SU-DHL-6 (cell line): ENCODE measurements at regions not wholly inside any gene's neighbourhood (a gene's known extent, or its start where the extent isn't known, plus 50 kb on each side); places are given as distances from the start of the nearest gene placed in this dataset.

Experiments
- H2AFZ ChIP-seq: fragments of 200-600 bp; sonication (generic); 2 replicates; pipeline ENCODE4 v1.6.1; 2014; ENCODE audit warnings: low read depth, mild to moderate bottlenecking, moderate library complexity, mixed read lengths, antibody characterized with exemption, low read length; ENCODE audit not compliant: severe bottlenecking
- H3F3A ChIP-seq: fragments of 200-600 bp; shearing (Covaris generic); 2 replicates; pipeline ENCODE4 v1.6.0; 2016; ENCODE audit warnings: antibody characterized with exemption, mild to moderate bottlenecking; ENCODE audit not compliant: insufficient read depth
- H3K27ac ChIP-seq: fragments of 200-600 bp; sonication (generic); 2 replicates; pipeline ENCODE4 v1.5.1; 2016; ENCODE audit warnings: low read depth, mild to moderate bottlenecking, low read length, moderate library complexity, mixed read lengths
- H3K27me3 ChIP-seq: fragments of 200-600 bp; sonication (generic), shearing (Covaris generic); 2 replicates; pipeline ENCODE4 v1.6.0; 2014; ENCODE audit warnings: mild to moderate bottlenecking, low read length
- H3K36me3 ChIP-seq: fragments of 200-600 bp; sonication (generic); 2 replicates; pipeline ENCODE4 v1.6.1; 2014; ENCODE audit warnings: mild to moderate bottlenecking, low read length, mixed read lengths
- H3K4me2 ChIP-seq: fragments of 300-600, 200-600 bp; shearing (Covaris generic), sonication (generic); 2 replicates; pipeline ENCODE4 v1.6.0; 2014; ENCODE audit warnings: low read length, low read depth, mild to moderate bottlenecking; ENCODE audit not compliant: poor library complexity, severe bottlenecking
- H3K4me3 ChIP-seq: fragments of 200-600 bp; sonication (generic); 2 replicates; pipeline ENCODE4 v1.5.1; 2014; ENCODE audit warnings: antibody characterized with exemption, low read length, mild to moderate bottlenecking, mixed read lengths; ENCODE audit not compliant: insufficient read depth, poor library complexity, severe bottlenecking
- H3K79me2 ChIP-seq: fragments of 200-600 bp; sonication (generic); 2 replicates; pipeline ENCODE4 v1.6.1; 2014; ENCODE audit warnings: mild to moderate bottlenecking, low read length, moderate library complexity; ENCODE audit not compliant: insufficient read depth
- H3K9ac ChIP-seq: fragments of 200-600 bp; sonication (generic); 2 replicates; pipeline ENCODE4 v1.7.0; 2014; ENCODE audit warnings: mild to moderate bottlenecking, low read length
- H3K9me2 ChIP-seq: fragments of 200-600 bp; sonication (generic); replicated peaks from 2 replicates; pipeline ENCODE4 v1.6.1; 2014; ENCODE audit warnings: low read length; ENCODE audit not compliant: insufficient read depth
- H3K9me3 ChIP-seq: fragments of 200-600 bp; sonication (generic); 2 replicates; pipeline ENCODE4 v1.6.1; 2014; ENCODE audit warnings: low read length, mixed read lengths; ENCODE audit not compliant: insufficient read depth
- H4K20me1 ChIP-seq: fragments of 200-600 bp; sonication (generic); 2 replicates; pipeline ENCODE4 v1.6.1; 2014; ENCODE audit warnings: low read depth, mild to moderate bottlenecking, antibody characterized with exemption, low read length, moderate library complexity, mixed read lengths
- EZH2phosphoT487 ChIP-seq: fragments of 200-600 bp; sonication (generic), shearing (Covaris generic); conservative IDR thresholded peaks from 2 replicates; pipeline ENCODE4 v1.6.1; 2018; ENCODE audit warnings: mild to moderate bottlenecking, antibody characterized with exemption, low read length, moderate library complexity, mixed read lengths
- TF ChIP-seq, protein P1 (sequence below): fragments of 200-600 bp; sonication (generic); IDR thresholded peaks from one replicate; pipeline ENCODE4 v1.5.1; 2017; ENCODE audit warnings: antibody characterized with exemption, mild to moderate bottlenecking, low read length, moderate library complexity; ENCODE audit not compliant: insufficient read depth, poor library complexity, severe bottlenecking

- H3K27ac ChIP-seq = no peak overlapping the region
- no peak overlapping the region for H3K9ac ChIP-seq
- H2AFZ ChIP-seq = no peak overlapping the region
- no peaks in the 10 kb centered on the region for H3K36me3 ChIP-seq
- no peak overlapping the region for H3K4me2 ChIP-seq
- no peaks in the 10 kb centered on the region for H4K20me1 ChIP-seq
- no peak overlapping the region for H3K4me3 ChIP-seq
- no peak for TF ChIP-seq EZH2phosphoT487
- TF ChIP-seq, protein P1, sequence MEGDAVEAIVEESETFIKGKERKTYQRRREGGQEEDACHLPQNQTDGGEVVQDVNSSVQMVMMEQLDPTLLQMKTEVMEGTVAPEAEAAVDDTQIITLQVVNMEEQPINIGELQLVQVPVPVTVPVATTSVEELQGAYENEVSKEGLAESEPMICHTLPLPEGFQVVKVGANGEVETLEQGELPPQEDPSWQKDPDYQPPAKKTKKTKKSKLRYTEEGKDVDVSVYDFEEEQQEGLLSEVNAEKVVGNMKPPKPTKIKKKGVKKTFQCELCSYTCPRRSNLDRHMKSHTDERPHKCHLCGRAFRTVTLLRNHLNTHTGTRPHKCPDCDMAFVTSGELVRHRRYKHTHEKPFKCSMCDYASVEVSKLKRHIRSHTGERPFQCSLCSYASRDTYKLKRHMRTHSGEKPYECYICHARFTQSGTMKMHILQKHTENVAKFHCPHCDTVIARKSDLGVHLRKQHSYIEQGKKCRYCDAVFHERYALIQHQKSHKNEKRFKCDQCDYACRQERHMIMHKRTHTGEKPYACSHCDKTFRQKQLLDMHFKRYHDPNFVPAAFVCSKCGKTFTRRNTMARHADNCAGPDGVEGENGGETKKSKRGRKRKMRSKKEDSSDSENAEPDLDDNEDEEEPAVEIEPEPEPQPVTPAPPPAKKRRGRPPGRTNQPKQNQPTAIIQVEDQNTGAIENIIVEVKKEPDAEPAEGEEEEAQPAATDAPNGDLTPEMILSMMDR = no peak
- no peaks in the 10 kb centered on the region for H3K9me3 ChIP-seq
- H3K27me3 ChIP-seq = no peaks in the 10 kb centered on the region
- no peaks in the 10 kb centered on the region for H3K79me2 ChIP-seq
- H3F3A ChIP-seq = no peaks in the 10 kb centered on the region
- no peaks in the 10 kb centered on the region for H3K9me2 ChIP-seq
These were observed 236.8 kb upstream of the MARCKS start for GRCh38 chr6:113620386-113620785.

GRCh38 chr6:113622254-113622653, 234.9 kb upstream of the MARCKS start:
- TF ChIP-seq EZH2phosphoT487 = no peak
- TF ChIP-seq, protein P1 = no peak
- H3K27ac ChIP-seq = no peak overlapping the region
- no peaks in the 10 kb centered on the region for H3K79me2 ChIP-seq
- H3K9me2 ChIP-seq = no peaks in the 10 kb centered on the region
- H3K9ac ChIP-seq = no peak overlapping the region
- no peak overlapping the region for H3K4me2 ChIP-seq
- H3K27me3 ChIP-seq = no peaks in the 10 kb centered on the region
- no peak overlapping the region for H3K4me3 ChIP-seq
- H3K36me3 ChIP-seq = no peaks in the 10 kb centered on the region
- no peaks in the 10 kb centered on the region for H3K9me3 ChIP-seq
- no peak overlapping the region for H2AFZ ChIP-seq
- H4K20me1 ChIP-seq = no peaks in the 10 kb centered on the region
- no peaks in the 10 kb centered on the region for H3F3A ChIP-seq

- no peaks in the 10 kb centered on the region for H3K9me2 ChIP-seq
- no peak overlapping the region for H2AFZ ChIP-seq
These were observed 234.0 kb upstream of the MARCKS start for GRCh38 chr6:113623129-113623528.

More at GRCh38 chr6:113623129-113623528, 234.0 kb upstream of the MARCKS start:
- TF ChIP-seq EZH2phosphoT487 = no peak
- TF ChIP-seq, protein P1 = no peak
- H3K79me2 ChIP-seq = no peaks in the 10 kb centered on the region
- no peaks in the 10 kb centered on the region for H3K9me3 ChIP-seq
- no peak overlapping the region for H3K4me3 ChIP-seq
- H3K4me2 ChIP-seq = no peak overlapping the region
- no peaks in the 10 kb centered on the region for H3K36me3 ChIP-seq
- H4K20me1 ChIP-seq = no peaks in the 10 kb centered on the region
- H3F3A ChIP-seq = no peaks in the 10 kb centered on the region
- H3K27ac ChIP-seq = no peak overlapping the region
- no peak overlapping the region for H3K9ac ChIP-seq
- no peaks in the 10 kb centered on the region for H3K27me3 ChIP-seq
